OCI-LY7 (cell line): ENCODE measurements at regions not wholly inside any gene's neighbourhood (a gene's known extent, or its start where the extent isn't known, plus 50 kb on each side); places are given as distances from the start of the nearest gene placed in this dataset.

Experiments
- BruUV-seq: library from RNA; stranded (reverse); fragments of 400-500 nt; replicated peaks from 2 replicates; lab custom pipeline; 2021; lab: Mats Ljungman, UMichigan
- CTCF ChIA-PET: fragments of 300-600 bp; sonication (Branson Sonifier 250); formaldehyde crosslinking; loops from one replicate; lab custom pipeline; 2022; ENCODE audit warnings: antibody characterized with exemption; ENCODE audit not compliant: unreplicated experiment; lab: Charles Lee
- POLR2A ChIA-PET: fragments of 300-600 bp; sonication (Branson Sonifier 250); formaldehyde crosslinking; loops from one replicate; lab custom pipeline; 2022; ENCODE audit warnings: antibody characterized with exemption; lab: Charles Lee
- DNase-seq: peaks from one replicate; pipeline ENCODE4 v3.0.0-alpha.2; 2015; ENCODE audit warnings: low spot score
- H2AFZ ChIP-seq: fragments of 200-600 bp; sonication (generic), shearing (Covaris generic); 2 replicates; pipeline ENCODE4 v1.6.1; 2014; ENCODE audit warnings: mild to moderate bottlenecking, antibody characterized with exemption, low read length, moderate library complexity
- H3K27ac ChIP-seq: fragments of 200-600 bp; sonication (generic); 2 replicates; pipeline ENCODE4 v1.5.1; 2014; ENCODE audit warnings: mixed run types, low read depth, mild to moderate bottlenecking, moderate library complexity, low read length, inconsistent platforms; ENCODE audit not compliant: poor library complexity, severe bottlenecking
- H3K36me3 ChIP-seq: fragments of 200-600 bp; sonication (generic); 2 replicates; pipeline ENCODE4 v1.6.1; 2014; ENCODE audit warnings: mild to moderate bottlenecking, antibody characterized with exemption, low read length, moderate library complexity, mixed read lengths; ENCODE audit not compliant: insufficient read depth
- H3K4me1 ChIP-seq: fragments of 200-600 bp; sonication (generic); 2 replicates; pipeline ENCODE4 v1.5.1; 2014; ENCODE audit warnings: mild to moderate bottlenecking, low read length; ENCODE audit not compliant: insufficient read depth, poor library complexity, severe bottlenecking
- H3K4me2 ChIP-seq: fragments of 200-600 bp; sonication (generic); 2 replicates; pipeline ENCODE4 v1.6.1; 2014; ENCODE audit warnings: mild to moderate bottlenecking, low read length
- H3K4me3 ChIP-seq: fragments of 200-600 bp; sonication (generic); 2 replicates; pipeline ENCODE4 v1.5.1; 2014; ENCODE audit warnings: mild to moderate bottlenecking, low read depth, low read length; ENCODE audit not compliant: poor library complexity, severe bottlenecking
- H3K79me2 ChIP-seq: fragments of 200-600 bp; sonication (generic); 2 replicates; pipeline ENCODE4 v1.6.1; 2016; ENCODE audit warnings: low read depth, mild to moderate bottlenecking, low read length, moderate library complexity, mixed read lengths; ENCODE audit not compliant: insufficient read depth
- H3K9me2 ChIP-seq: fragments of 200-600 bp; sonication (generic); 2 replicates; pipeline ENCODE4 v1.6.1; 2016; ENCODE audit warnings: mild to moderate bottlenecking, low read length, mixed read lengths; ENCODE audit not compliant: insufficient read depth
- H3K9me3 ChIP-seq: fragments of 200-600 bp; sonication (generic); 2 replicates; pipeline ENCODE4 v1.6.1; 2014; ENCODE audit warnings: mild to moderate bottlenecking, mixed run types, low read length, mixed read lengths
- H4K20me1 ChIP-seq: fragments of 200-600 bp; sonication (generic); 2 replicates; pipeline ENCODE4 v1.6.1; 2014; ENCODE audit warnings: mild to moderate bottlenecking, antibody characterized with exemption, low read length, moderate library complexity, mixed read lengths; ENCODE audit not compliant: insufficient read depth
- CTCF ChIP-seq: fragments of 200-600 bp; sonication (generic); conservative IDR thresholded peaks from 2 replicates; pipeline ENCODE4 v1.5.1; 2014; ENCODE audit warnings: mild to moderate bottlenecking, antibody characterized with exemption, low read length, moderate library complexity, mixed read lengths
- EZH2phosphoT487 ChIP-seq: fragments of 200-600 bp; sonication (generic); IDR thresholded peaks from 2 replicates; pipeline ENCODE4 v1.6.1; 2018; ENCODE audit warnings: low read depth, borderline replicate concordance, mild to moderate bottlenecking, mixed run types, antibody characterized with exemption, low read length, moderate library complexity, mixed read lengths
- intact Hi-C: fragments of 100-400 bp; cut with micrococcal nuclease; formaldehyde crosslinking; loops from one replicate; pipeline ENCODE4 v1.10.0; 2022; ENCODE audit not compliant: unreplicated experiment

DNA sequence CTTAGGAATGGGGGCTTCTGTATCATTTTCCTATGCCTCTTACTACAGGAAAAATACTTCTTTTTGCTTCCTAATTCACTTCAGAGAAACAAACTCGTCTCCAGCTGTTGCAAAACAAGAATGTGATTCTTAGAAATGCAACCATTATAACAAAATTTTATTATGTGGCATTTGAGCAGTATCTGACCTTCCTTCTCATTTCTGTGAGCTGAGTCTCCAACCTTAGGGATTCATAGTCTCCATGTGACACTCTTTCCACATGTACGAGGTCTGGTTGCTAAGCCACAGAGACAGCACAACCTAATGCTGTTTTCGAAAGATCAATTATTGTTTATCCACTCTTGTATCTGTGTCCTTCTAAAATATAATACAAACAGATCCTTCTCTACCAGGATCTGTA, 75.3 kb upstream of the RGS4 start:
- ChIA-PET POLR2A (no interaction called here), CTCF (no interaction called here)
- intact Hi-C loops: no loop called here
- Histone ChIP-seq H3K27ac (no peak overlapping the region), H3K79me2 (no peaks in the 10 kb centered on the region), H3K36me3 (no peaks in the 10 kb centered on the region), H3K9me2 (no peaks in the 10 kb centered on the region), H3K4me2 (no peak overlapping the region), H2AFZ (no peak overlapping the region), H3K4me1 (no peaks in the 10 kb centered on the region), H3K9me3 (no peaks in the 10 kb centered on the region), H4K20me1 (no peaks in the 10 kb centered on the region), H3K4me3 (no peak overlapping the region)
- BruUV-seq: no TSS peak
- no peak for TF ChIP-seq CTCF
- TF ChIP-seq EZH2phosphoT487: no peak
- DNase-seq: no peak

- DNase-seq: no peak
- POLR2A ChIA-PET: no interaction called here
- Histone ChIP-seq H3K4me1 (no peaks in the 10 kb centered on the region), H3K79me2 (no peaks in the 10 kb centered on the region), H2AFZ (no peak overlapping the region), H3K27ac (no peak overlapping the region), H3K4me3 (no peak overlapping the region), H3K9me3 (no peaks in the 10 kb centered on the region), H3K36me3 (no peaks in the 10 kb centered on the region), H3K4me2 (no peak overlapping the region), H4K20me1 (no peaks in the 10 kb centered on the region), H3K9me2 (no peaks in the 10 kb centered on the region)
- BruUV-seq: no TSS peak
- TF ChIP-seq CTCF (no peak), EZH2phosphoT487 (no peak)
- CTCF ChIA-PET: no interaction called here
- intact Hi-C loops: no loop called here
These were observed 76.2 kb upstream of the RGS4 start for GRCh38 chr1:162992945-162993344.

GRCh38 chr1:162991444-162991843, 77.7 kb upstream of the RGS4 start:
- Histone ChIP-seq H4K20me1 (no peaks in the 10 kb centered on the region; the same call in 1 of the 2 replicates), H3K79me2 (no peaks in the 10 kb centered on the region), H3K27ac (no peak overlapping the region), H3K4me2 (no peak overlapping the region), H3K4me3 (no peak overlapping the region), H3K4me1 (no peaks in the 10 kb centered on the region), H3K9me2 (no peaks in the 10 kb centered on the region), H3K36me3 (no peaks in the 10 kb centered on the region), H2AFZ (no peak overlapping the region), H3K9me3 (no peaks in the 10 kb centered on the region)
- intact Hi-C loops: no loop called here
- DNase-seq: no peak
- ChIA-PET POLR2A (no interaction called here), CTCF (interaction anchor here (0.6 kb wide), 1 partner anchor 74 kb away, joined by 3 read pairs; no protein-coding TSS in a partner anchor)
- no peak for TF ChIP-seq EZH2phosphoT487
- TF ChIP-seq CTCF: no peak
- no TSS peak for BruUV-seq
